ENCODE measurements at regions not wholly inside any gene's neighbourhood (a gene's known extent, or its start where the extent isn't known, plus 50 kb on each side); places are given as distances from the start of the nearest gene placed in this dataset.
A peak's percentile ranks its signal among the peaks of the same experiment; 100 is the strongest.

- no peak overlapping the region for H3K4me3 ChIP-seq (replicated peaks in 1 of 3; ENCODE audit: low read depth in 2 of 3, low read length in 3 of 3)
- H3K4me3 Mint-ChIP-seq: no peak overlapping the region
- intact Hi-C loops (cut with micrococcal nuclease): no loop called here
Observed at GRCh38 chr15:25624504-25625177, 185.8 kb upstream of the UBE3A start.

GRCh38 chr15:25623708-25624107 lies 184.9 kb upstream of the UBE3A start:
- Mint-ChIP-seq H3K36me3 (no peaks in the 10 kb centered on the region), H3K9me3 (peaks cover 14 to 42% (median 31%) of the 10 kb centered on the region in 7 donors), H3K4me1 (no peaks in the 10 kb centered on the region), H3K4me3 (no peak overlapping the region), H3K27ac (peak overlapping the region in 1 of 7 donors; percentile 21), H3K27me3 (ENCODE audit: low read depth in 3 of 3) (peaks cover 0 to 1% (median 0%) of the 10 kb centered on the region in 3 donors)
- no peak for TF ChIP-seq CTCF (IDR thresholded peaks at IDR 0.05)
- Histone ChIP-seq H3K4me1 (ENCODE audit: control insufficient read depth in 1 of 2, insufficient read depth in 2 of 2, low read length in 2 of 2) (no peaks in the 10 kb centered on the region), H3K4me2 (replicated peaks; ENCODE audit: extremely low read depth, low read length, poor library complexity, severe bottlenecking) (no peak overlapping the region), H3K9me3 (replicated peaks in 1 of 2; ENCODE audit: control insufficient read depth in 1 of 2, insufficient read depth in 1 of 2, low read length in 2 of 2) (peaks cover 21 to 34% of the 10 kb centered on the region in 2 donors), H3K27me3 (ENCODE audit: control insufficient read depth in 2 of 2, insufficient read depth in 2 of 2, low read length in 2 of 2) (no peaks in the 10 kb centered on the region), H3K79me2 (ENCODE audit: insufficient read depth, low read length) (no peaks in the 10 kb centered on the region), H3K9ac (ENCODE audit: insufficient read depth, low read length, poor library complexity, severe bottlenecking) (no peak overlapping the region), H2AFZ (ENCODE audit: insufficient read depth, low read depth, low read length, poor library complexity, severe bottlenecking) (no peak overlapping the region), H3K4me3 (replicated peaks in 1 of 3; ENCODE audit: low read depth in 2 of 3, low read length in 3 of 3) (no peak overlapping the region), H3K36me3 (replicated peaks in 1 of 2; ENCODE audit: control insufficient read depth in 1 of 2, insufficient read depth in 2 of 2, low read length in 2 of 2) (no peaks in the 10 kb centered on the region), H3K27ac (ENCODE audit: low read depth in 1 of 2, low read length in 2 of 2) (no peak overlapping the region), H4K20me1 (ENCODE audit: insufficient read depth, low read length) (no peaks in the 10 kb centered on the region)
- DNase-seq: no peak
- WGBS (ENCODE audit: insufficient coverage): 72% methylated on average over 4 of the region's 5 CpGs
- intact Hi-C loops (cut with micrococcal nuclease): no loop called here

More at GRCh38 chr15:25624504-25625177, 185.8 kb upstream of the UBE3A start:
- no peak overlapping the region for H2AFZ ChIP-seq (ENCODE audit: insufficient read depth, low read depth, low read length, poor library complexity, severe bottlenecking)
- H3K9ac ChIP-seq (ENCODE audit: insufficient read depth, low read length, poor library complexity, severe bottlenecking): no peak overlapping the region
- Mint-ChIP-seq H3K4me1 (no peaks in the 10 kb centered on the region), H3K27me3 (ENCODE audit: low read depth in 3 of 3) (peaks cover 0 to 1% (median 0%) of the 10 kb centered on the region in 3 donors), H3K36me3 (no peaks in the 10 kb centered on the region), H3K9me3 (peaks cover 11 to 35% (median 28%) of the 10 kb centered on the region in 7 donors), H3K27ac (no peak overlapping the region)
- no peaks in the 10 kb centered on the region for H3K4me1 ChIP-seq (ENCODE audit: control insufficient read depth in 1 of 2, insufficient read depth in 2 of 2, low read length in 2 of 2)
- no peaks in the 10 kb centered on the region for H3K36me3 ChIP-seq (replicated peaks in 1 of 2; ENCODE audit: control insufficient read depth in 1 of 2, insufficient read depth in 2 of 2, low read length in 2 of 2)
- no peak for TF ChIP-seq CTCF (IDR thresholded peaks at IDR 0.05)
- no peak for DNase-seq
- no peak overlapping the region for H3K27ac ChIP-seq (ENCODE audit: low read depth in 1 of 2, low read length in 2 of 2)
- peaks cover 15 to 25% of the 10 kb centered on the region in 2 donors for H3K9me3 ChIP-seq (replicated peaks in 1 of 2; ENCODE audit: control insufficient read depth in 1 of 2, insufficient read depth in 1 of 2, low read length in 2 of 2)
- no peak overlapping the region for H3K4me2 ChIP-seq (replicated peaks; ENCODE audit: extremely low read depth, low read length, poor library complexity, severe bottlenecking)
- WGBS (ENCODE audit: insufficient coverage): 83% methylated on average over 11 of the region's 11 CpGs
- H3K27me3 ChIP-seq (ENCODE audit: control insufficient read depth in 2 of 2, insufficient read depth in 2 of 2, low read length in 2 of 2): no peaks in the 10 kb centered on the region
- H3K79me2 ChIP-seq (ENCODE audit: insufficient read depth, low read length): no peaks in the 10 kb centered on the region
- H4K20me1 ChIP-seq (ENCODE audit: insufficient read depth, low read length): no peaks in the 10 kb centered on the region

All from CD14-positive monocyte (primary cell).